ENCODE measurements at regions not wholly inside any gene's neighbourhood (a gene's known extent, or its start where the extent isn't known, plus 50 kb on each side); places are given as distances from the start of the nearest gene placed in this dataset.

- DNase-seq (ENCODE audit: extremely low spot score): no peak
- Histone ChIP-seq H3K36me3 (no peaks in the 10 kb centered on the region), H3K27me3 (no peaks in the 10 kb centered on the region), H3K4me3 (no peak overlapping the region), H3K4me1 (no peaks in the 10 kb centered on the region), H3K27ac (replicated peaks in 1 of 4) (no peak overlapping the region), H3K9me3 (no peaks in the 10 kb centered on the region)
- TF ChIP-seq EP300 (IDR thresholded peaks at IDR 0.05) (no peak), CTCF (IDR thresholded peaks at IDR 0.05) (no peak), POLR2A (IDR thresholded peaks at IDR 0.05; ENCODE audit: low read depth) (no peak), POLR2AphosphoS5 (IDR thresholded peaks at IDR 0.05) (no peak)
- WGBS: 90% methylated on average over 2 of the region's 2 CpGs
- intact Hi-C loops (cut with DNase I): no loop called here
Measured at GRCh38 chr14:86824167-86824566, 1168.8 kb downstream of the GALC start.

- TF ChIP-seq CTCF (IDR thresholded peaks at IDR 0.05) (no peak), POLR2AphosphoS5 (IDR thresholded peaks at IDR 0.05) (no peak), EP300 (IDR thresholded peaks at IDR 0.05) (no peak), POLR2A (IDR thresholded peaks at IDR 0.05; ENCODE audit: low read depth) (no peak)
- H3K4me3 ChIP-seq: no peak overlapping the region
- WGBS: 70% methylated on average over 2 of the region's 2 CpGs
- H3K27ac ChIP-seq (replicated peaks in 1 of 4): no peak overlapping the region
- intact Hi-C loops (cut with DNase I): no loop called here
- H3K27me3 ChIP-seq: no peaks in the 10 kb centered on the region
- DNase-seq (ENCODE audit: extremely low spot score): no peak
- no peaks in the 10 kb centered on the region for H3K4me1 ChIP-seq
- H3K9me3 ChIP-seq: no peaks in the 10 kb centered on the region
- H3K36me3 ChIP-seq: no peaks in the 10 kb centered on the region
Measured at GRCh38 chr14:86823581-86823980, 1169.4 kb downstream of the GALC start.

GRCh38 chr14:86815341-86815740, 1177.6 kb downstream of the GALC start:
- DNase-seq (ENCODE audit: extremely low spot score): no peak
- TF ChIP-seq EP300 (IDR thresholded peaks at IDR 0.05) (no peak), POLR2A (IDR thresholded peaks at IDR 0.05; ENCODE audit: low read depth) (no peak), POLR2AphosphoS5 (IDR thresholded peaks at IDR 0.05) (no peak), CTCF (IDR thresholded peaks at IDR 0.05) (no peak)
- Histone ChIP-seq H3K36me3 (no peaks in the 10 kb centered on the region), H3K4me1 (no peaks in the 10 kb centered on the region), H3K27me3 (no peaks in the 10 kb centered on the region), H3K27ac (replicated peaks in 1 of 4) (no peak overlapping the region), H3K9me3 (peaks cover 0 to 10% (median 3%) of the 10 kb centered on the region in 4 donors), H3K4me3 (no peak overlapping the region)
- intact Hi-C loops (cut with DNase I): no loop called here

- intact Hi-C loops (cut with DNase I): no loop called here
- Histone ChIP-seq H3K9me3 (no peaks in the 10 kb centered on the region), H3K27ac (replicated peaks in 1 of 4) (no peak overlapping the region), H3K4me3 (no peak overlapping the region), H3K36me3 (no peaks in the 10 kb centered on the region), H3K4me1 (no peaks in the 10 kb centered on the region), H3K27me3 (no peaks in the 10 kb centered on the region)
- WGBS: 73% methylated on average over 2 of the region's 2 CpGs
- TF ChIP-seq EP300 (IDR thresholded peaks at IDR 0.05) (no peak), POLR2A (IDR thresholded peaks at IDR 0.05; ENCODE audit: low read depth) (no peak)
- no peak for DNase-seq (ENCODE audit: extremely low spot score)
Measured at GRCh38 chr14:86802726-86803125, 1190.3 kb downstream of the GALC start.

GRCh38 chr14:86799244-86799647, 1193.7 kb downstream of the GALC start:
- Histone ChIP-seq H3K4me3 (no peak overlapping the region), H3K27ac (replicated peaks in 1 of 4) (no peak overlapping the region), H3K9me3 (no peaks in the 10 kb centered on the region), H3K36me3 (no peaks in the 10 kb centered on the region), H3K4me1 (no peaks in the 10 kb centered on the region), H3K27me3 (no peaks in the 10 kb centered on the region)
- intact Hi-C loops (cut with DNase I): no loop called here
- DNase-seq (ENCODE audit: extremely low spot score): no peak
- 46% methylated on average over 2 of the region's 2 CpGs for WGBS
- TF ChIP-seq POLR2AphosphoS5 (IDR thresholded peaks at IDR 0.05) (no peak), EP300 (IDR thresholded peaks at IDR 0.05) (no peak), POLR2A (IDR thresholded peaks at IDR 0.05; ENCODE audit: low read depth) (no peak), CTCF (IDR thresholded peaks at IDR 0.05) (no peak)
